ENCODE measurements at regions not wholly inside any gene's neighbourhood (a gene's known extent, or its start where the extent isn't known, plus 50 kb on each side); places are given as distances from the start of the nearest gene placed in this dataset.
"Not testable (repeated sequence)": the region's sequence is repeated elsewhere in the genome, so short reads cannot be mapped to it uniquely, and the experiment has no call there.

- H3K4me1 ChIP-seq (ENCODE audit: control extremely low read depth in 1 of 4, control insufficient read depth in 4 of 4, insufficient read depth in 4 of 4, low read length in 3 of 4): peaks cover 0 to 11% (median 4%) of the 10 kb centered on the region in 4 experiments
- H3K27ac ChIP-seq (ENCODE audit: insufficient read depth in 1 of 2, low read depth in 1 of 2, low read length in 2 of 2, poor library complexity in 1 of 2, severe bottlenecking in 2 of 2); H3K27me3 ChIP-seq (replicated peaks in 2 of 5; ENCODE audit: control insufficient read depth in 4 of 5, insufficient read depth in 5 of 5, low read length in 4 of 5); CTCF ChIA-PET; POLR2A ChIA-PET; H3K4me3 ChIP-seq (ENCODE audit: control insufficient read depth in 1 of 7, extremely low read depth in 1 of 7, insufficient read depth in 4 of 7, low read depth in 2 of 7, low read length in 6 of 7); DNase-seq; H3K9me3 ChIP-seq (ENCODE audit: control extremely low read depth in 1 of 5, control insufficient read depth in 4 of 5, insufficient read depth in 2 of 5, low read depth in 1 of 5, low read length in 4 of 5); H3K36me3 ChIP-seq (ENCODE audit: control insufficient read depth in 4 of 4, insufficient read depth in 4 of 4, low read length in 3 of 4): not testable (repeated sequence)
- WGBS (ENCODE audit: insufficient coverage): 96% methylated on average over 8 of the region's 15 CpGs
These were observed 214.4 kb downstream of the BANP start for GRCh38 chr16:88165683-88166082.

- H3K27ac ChIP-seq (ENCODE audit: insufficient read depth in 1 of 2, low read depth in 1 of 2, low read length in 2 of 2, poor library complexity in 1 of 2, severe bottlenecking in 2 of 2); DNase-seq; H3K4me3 ChIP-seq (ENCODE audit: control insufficient read depth in 1 of 7, extremely low read depth in 1 of 7, insufficient read depth in 4 of 7, low read depth in 2 of 7, low read length in 6 of 7); H3K27me3 ChIP-seq (replicated peaks in 2 of 5; ENCODE audit: control insufficient read depth in 4 of 5, insufficient read depth in 5 of 5, low read length in 4 of 5); H3K36me3 ChIP-seq (ENCODE audit: control insufficient read depth in 4 of 4, insufficient read depth in 4 of 4, low read length in 3 of 4); CTCF ChIA-PET; H3K9me3 ChIP-seq (ENCODE audit: control extremely low read depth in 1 of 5, control insufficient read depth in 4 of 5, insufficient read depth in 2 of 5, low read depth in 1 of 5, low read length in 4 of 5); POLR2A ChIA-PET: not testable (repeated sequence)
- H3K4me1 ChIP-seq (ENCODE audit: control extremely low read depth in 1 of 4, control insufficient read depth in 4 of 4, insufficient read depth in 4 of 4, low read length in 3 of 4): peaks cover 0 to 13% (median 4%) of the 10 kb centered on the region in 4 experiments
- WGBS (ENCODE audit: insufficient coverage): 100% methylated on average over 2 of the region's 16 CpGs
These were observed 215.1 kb downstream of the BANP start for GRCh38 chr16:88166209-88166773.

DNA sequence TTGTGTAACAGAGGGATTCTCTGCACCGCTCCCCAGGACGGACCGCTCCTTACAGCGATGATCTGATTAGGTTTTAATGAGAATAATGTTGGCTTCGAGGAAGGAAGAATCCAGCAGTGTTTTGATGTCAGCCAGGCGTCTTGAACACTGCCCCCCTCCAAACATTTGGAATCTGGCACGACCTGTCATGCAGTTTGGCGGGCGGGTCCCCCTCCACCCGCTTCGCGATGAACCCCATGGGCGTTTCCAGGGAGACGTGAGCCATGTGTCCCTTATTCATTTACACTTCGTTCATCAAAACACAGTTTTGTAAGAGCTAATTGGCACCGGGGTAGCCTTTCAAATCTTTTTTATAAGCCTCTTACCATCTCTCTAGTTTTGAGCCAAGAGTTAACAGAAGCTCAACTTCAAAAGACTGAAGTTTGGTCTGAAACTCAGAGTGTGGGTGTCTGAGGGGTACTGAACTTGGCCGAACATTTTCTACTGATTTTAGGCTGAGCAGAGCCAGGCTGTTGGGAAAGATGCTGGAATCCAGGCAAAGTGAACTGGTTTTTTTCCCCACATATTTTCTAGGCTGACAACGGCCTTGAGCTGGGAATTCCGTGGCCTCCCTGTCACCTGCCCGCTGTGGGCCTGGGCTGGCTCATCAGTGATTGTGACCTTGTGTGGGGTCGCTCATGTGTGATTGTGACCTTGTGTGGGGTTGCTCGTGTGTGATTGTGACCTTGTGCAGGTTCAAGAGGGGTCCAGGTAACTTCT is 214.8 kb upstream of the ZNF469 start:
- H3K36me3 ChIP-seq (ENCODE audit: control insufficient read depth in 4 of 4, insufficient read depth in 4 of 4, low read length in 3 of 4); CTCF ChIA-PET; H3K4me3 ChIP-seq (ENCODE audit: control insufficient read depth in 1 of 7, extremely low read depth in 1 of 7, insufficient read depth in 4 of 7, low read depth in 2 of 7, low read length in 6 of 7); DNase-seq; H3K27me3 ChIP-seq (replicated peaks in 2 of 5; ENCODE audit: control insufficient read depth in 4 of 5, insufficient read depth in 5 of 5, low read length in 4 of 5); POLR2A ChIA-PET; H3K9me3 ChIP-seq (ENCODE audit: control extremely low read depth in 1 of 5, control insufficient read depth in 4 of 5, insufficient read depth in 2 of 5, low read depth in 1 of 5, low read length in 4 of 5); H3K27ac ChIP-seq (ENCODE audit: insufficient read depth in 1 of 2, low read depth in 1 of 2, low read length in 2 of 2, poor library complexity in 1 of 2, severe bottlenecking in 2 of 2): not testable (repeated sequence)
- peaks cover 0 to 13% (median 4%) of the 10 kb centered on the region in 4 experiments for H3K4me1 ChIP-seq (ENCODE audit: control extremely low read depth in 1 of 4, control insufficient read depth in 4 of 4, insufficient read depth in 4 of 4, low read length in 3 of 4)
- WGBS (ENCODE audit: insufficient coverage): 76% methylated on average over 11 of the region's 22 CpGs

- peaks cover 0 to 13% (median 4%) of the 10 kb centered on the region in 4 experiments for H3K4me1 ChIP-seq (ENCODE audit: control extremely low read depth in 1 of 4, control insufficient read depth in 4 of 4, insufficient read depth in 4 of 4, low read length in 3 of 4)
- H3K9me3 ChIP-seq (ENCODE audit: control extremely low read depth in 1 of 5, control insufficient read depth in 4 of 5, insufficient read depth in 2 of 5, low read depth in 1 of 5, low read length in 4 of 5); H3K36me3 ChIP-seq (ENCODE audit: control insufficient read depth in 4 of 4, insufficient read depth in 4 of 4, low read length in 3 of 4); DNase-seq; H3K27ac ChIP-seq (ENCODE audit: insufficient read depth in 1 of 2, low read depth in 1 of 2, low read length in 2 of 2, poor library complexity in 1 of 2, severe bottlenecking in 2 of 2); H3K27me3 ChIP-seq (replicated peaks in 2 of 5; ENCODE audit: control insufficient read depth in 4 of 5, insufficient read depth in 5 of 5, low read length in 4 of 5); POLR2A ChIA-PET; H3K4me3 ChIP-seq (ENCODE audit: control insufficient read depth in 1 of 7, extremely low read depth in 1 of 7, insufficient read depth in 4 of 7, low read depth in 2 of 7, low read length in 6 of 7); CTCF ChIA-PET: not testable (repeated sequence)
- WGBS (ENCODE audit: insufficient coverage): 84% methylated on average over 3 of the region's 6 CpGs
These were observed 214.2 kb upstream of the ZNF469 start for GRCh38 chr16:88168557-88168949.

GRCh38 chr16:88169136-88169830 is 213.5 kb upstream of the ZNF469 start:
- H3K27me3 ChIP-seq (replicated peaks in 2 of 5; ENCODE audit: control insufficient read depth in 4 of 5, insufficient read depth in 5 of 5, low read length in 4 of 5); DNase-seq; H3K27ac ChIP-seq (ENCODE audit: insufficient read depth in 1 of 2, low read depth in 1 of 2, low read length in 2 of 2, poor library complexity in 1 of 2, severe bottlenecking in 2 of 2); H3K36me3 ChIP-seq (ENCODE audit: control insufficient read depth in 4 of 4, insufficient read depth in 4 of 4, low read length in 3 of 4); H3K4me3 ChIP-seq (ENCODE audit: control insufficient read depth in 1 of 7, extremely low read depth in 1 of 7, insufficient read depth in 4 of 7, low read depth in 2 of 7, low read length in 6 of 7); CTCF ChIA-PET; POLR2A ChIA-PET; H3K9me3 ChIP-seq (ENCODE audit: control extremely low read depth in 1 of 5, control insufficient read depth in 4 of 5, insufficient read depth in 2 of 5, low read depth in 1 of 5, low read length in 4 of 5): not testable (repeated sequence)
- H3K4me1 ChIP-seq (ENCODE audit: control extremely low read depth in 1 of 4, control insufficient read depth in 4 of 4, insufficient read depth in 4 of 4, low read length in 3 of 4): peaks cover 0 to 13% (median 4%) of the 10 kb centered on the region in 4 experiments
- 93% methylated on average over 21 of the region's 26 CpGs for WGBS (ENCODE audit: insufficient coverage)

DNA sequence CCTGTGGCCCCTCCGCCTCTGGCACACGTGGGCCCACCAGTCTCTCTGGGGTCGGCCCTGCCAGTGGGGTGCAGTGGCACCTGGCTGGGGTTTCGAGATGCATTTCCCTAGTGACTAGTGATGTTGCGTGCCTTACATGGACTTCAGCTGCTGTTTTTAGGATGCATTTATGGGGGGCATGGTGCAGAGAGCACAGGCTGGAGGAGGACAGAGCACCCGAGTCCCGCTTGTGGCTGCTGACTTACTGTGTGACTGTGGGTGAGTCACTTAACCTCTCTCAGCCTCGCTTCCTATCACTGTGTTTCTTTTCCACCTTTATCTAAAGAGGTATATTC is 213.0 kb upstream of the ZNF469 start:
- POLR2A ChIA-PET; H3K4me3 ChIP-seq (ENCODE audit: control insufficient read depth in 1 of 7, extremely low read depth in 1 of 7, insufficient read depth in 4 of 7, low read depth in 2 of 7, low read length in 6 of 7); CTCF ChIA-PET; H3K27me3 ChIP-seq (replicated peaks in 2 of 5; ENCODE audit: control insufficient read depth in 4 of 5, insufficient read depth in 5 of 5, low read length in 4 of 5); DNase-seq; H3K9me3 ChIP-seq (ENCODE audit: control extremely low read depth in 1 of 5, control insufficient read depth in 4 of 5, insufficient read depth in 2 of 5, low read depth in 1 of 5, low read length in 4 of 5); H3K36me3 ChIP-seq (ENCODE audit: control insufficient read depth in 4 of 4, insufficient read depth in 4 of 4, low read length in 3 of 4); H3K27ac ChIP-seq (ENCODE audit: insufficient read depth in 1 of 2, low read depth in 1 of 2, low read length in 2 of 2, poor library complexity in 1 of 2, severe bottlenecking in 2 of 2): not testable (repeated sequence)
- WGBS (ENCODE audit: insufficient coverage): 87% methylated on average over 3 of the region's 8 CpGs
- H3K4me1 ChIP-seq (ENCODE audit: control extremely low read depth in 1 of 4, control insufficient read depth in 4 of 4, insufficient read depth in 4 of 4, low read length in 3 of 4): peaks cover 0 to 13% (median 4%) of the 10 kb centered on the region in 4 experiments

GRCh38 chr16:88170528-88170991 is 212.2 kb upstream of the ZNF469 start:
- CTCF ChIA-PET: no interaction called here
- WGBS (ENCODE audit: insufficient coverage): 43% methylated on average over 13 of the region's 17 CpGs
- Histone ChIP-seq H3K36me3 (ENCODE audit: control insufficient read depth in 4 of 4, insufficient read depth in 4 of 4, low read length in 3 of 4) (no peaks in the 10 kb centered on the region), H3K27ac (ENCODE audit: insufficient read depth in 1 of 2, low read depth in 1 of 2, low read length in 2 of 2, poor library complexity in 1 of 2, severe bottlenecking in 2 of 2) (no peak overlapping the region), H3K4me1 (ENCODE audit: control extremely low read depth in 1 of 4, control insufficient read depth in 4 of 4, insufficient read depth in 4 of 4, low read length in 3 of 4) (peaks cover 0 to 13% (median 4%) of the 10 kb centered on the region in 4 experiments), H3K9me3 (ENCODE audit: control extremely low read depth in 1 of 5, control insufficient read depth in 4 of 5, insufficient read depth in 2 of 5, low read depth in 1 of 5, low read length in 4 of 5) (peaks cover 0 to 7% (median 0%) of the 10 kb centered on the region in 5 experiments), H3K27me3 (replicated peaks in 2 of 5; ENCODE audit: control insufficient read depth in 4 of 5, insufficient read depth in 5 of 5, low read length in 4 of 5) (no peaks in the 10 kb centered on the region), H3K4me3 (ENCODE audit: control insufficient read depth in 1 of 7, extremely low read depth in 1 of 7, insufficient read depth in 4 of 7, low read depth in 2 of 7, low read length in 6 of 7) (no peak overlapping the region)
- POLR2A ChIA-PET: no interaction called here
- DNase-seq: peak; percentile 20 to 75 (median 56)

All from common myeloid progenitor, CD34-positive (primary cell).